ENCODE measurements at regions not wholly inside any gene's neighbourhood (a gene's known extent, or its start where the extent isn't known, plus 50 kb on each side); places are given as distances from the start of the nearest gene placed in this dataset.

DNA sequence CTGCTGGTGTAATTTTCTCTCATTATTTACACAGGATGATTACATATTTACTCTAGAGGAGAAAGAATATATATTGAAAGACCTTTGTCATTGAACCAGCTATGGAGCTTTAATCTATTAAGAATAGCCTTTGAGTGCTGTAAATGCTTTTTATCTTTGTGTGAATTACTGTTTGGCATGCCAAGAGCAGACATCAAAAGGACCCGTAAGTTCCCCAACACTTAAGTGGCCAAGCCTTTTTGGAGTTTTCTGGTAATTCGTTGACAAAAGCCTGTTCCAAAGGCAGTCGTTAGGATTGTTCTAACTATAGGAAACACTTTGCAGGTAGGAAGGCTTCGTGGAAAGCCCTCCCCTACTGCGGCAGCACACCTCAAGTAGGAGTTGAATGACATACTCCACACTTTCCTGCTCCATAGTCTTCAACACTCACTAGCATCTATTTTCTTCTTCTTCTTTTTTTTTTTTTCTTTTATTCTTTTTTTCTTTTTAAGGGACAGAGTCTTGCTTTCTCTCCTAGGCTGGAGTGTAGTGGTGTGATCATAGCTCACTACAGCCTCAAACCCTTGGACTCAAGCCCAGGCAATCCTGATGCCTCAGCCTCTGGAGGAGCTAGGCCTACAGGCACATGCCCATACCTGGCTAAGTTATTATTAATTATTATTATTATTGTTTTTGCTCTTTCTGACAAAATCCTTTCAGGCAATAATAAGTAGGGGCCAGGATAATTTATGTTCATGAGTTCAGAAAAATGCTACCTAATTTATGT, 98.6 kb downstream of the SUCNR1 start:
- Histone ChIP-seq H3K27ac (ENCODE audit: low read length) (no peak overlapping the region), H3K4me1 (ENCODE audit: control insufficient read depth, insufficient read depth, low read length) (no peaks in the 10 kb centered on the region), H3K9me3 (ENCODE audit: control insufficient read depth, low read length) (no peaks in the 10 kb centered on the region), H3K27me3 (ENCODE audit: control insufficient read depth, insufficient read depth) (no peaks in the 10 kb centered on the region), H3K4me3 (ENCODE audit: low read length) (no peak overlapping the region)
- intact Hi-C loops (cut with DNase I): no loop called here
- ATAC-seq (no peak), DNase-seq (no peak)
- WGBS: 60% methylated on average over 5 of the region's 5 CpGs

DNA sequence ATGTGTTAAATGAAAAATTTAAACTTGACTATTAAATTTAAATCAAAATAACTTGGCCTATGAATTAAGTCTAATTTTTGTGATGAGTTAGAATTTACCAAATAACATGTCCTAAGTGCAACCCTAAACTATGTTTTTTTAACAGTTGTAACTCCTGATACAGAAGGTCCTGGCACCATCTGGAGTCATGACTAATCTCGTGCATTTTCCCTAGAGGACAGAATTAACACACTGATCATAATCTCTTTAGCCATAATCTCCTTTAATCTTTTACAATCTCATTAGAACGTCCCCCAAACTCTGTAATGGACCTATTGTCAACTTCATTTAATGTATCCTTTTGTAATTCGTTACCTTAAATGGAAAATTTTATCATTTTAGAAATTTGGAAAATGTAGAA, 100.6 kb downstream of the SUCNR1 start:
- DNase-seq (no peak), ATAC-seq (no peak)
- H3K27ac ChIP-seq (ENCODE audit: low read length): no peak overlapping the region
- intact Hi-C loops (cut with DNase I): no loop called here
- H3K9me3 ChIP-seq (ENCODE audit: control insufficient read depth, low read length): no peaks in the 10 kb centered on the region
- WGBS: 51% methylated on average over 3 of the region's 3 CpGs
- H3K27me3 ChIP-seq (ENCODE audit: control insufficient read depth, insufficient read depth): no peaks in the 10 kb centered on the region
- no peak overlapping the region for H3K4me3 ChIP-seq (ENCODE audit: low read length)
- no peaks in the 10 kb centered on the region for H3K4me1 ChIP-seq (ENCODE audit: control insufficient read depth, insufficient read depth, low read length)

DNA sequence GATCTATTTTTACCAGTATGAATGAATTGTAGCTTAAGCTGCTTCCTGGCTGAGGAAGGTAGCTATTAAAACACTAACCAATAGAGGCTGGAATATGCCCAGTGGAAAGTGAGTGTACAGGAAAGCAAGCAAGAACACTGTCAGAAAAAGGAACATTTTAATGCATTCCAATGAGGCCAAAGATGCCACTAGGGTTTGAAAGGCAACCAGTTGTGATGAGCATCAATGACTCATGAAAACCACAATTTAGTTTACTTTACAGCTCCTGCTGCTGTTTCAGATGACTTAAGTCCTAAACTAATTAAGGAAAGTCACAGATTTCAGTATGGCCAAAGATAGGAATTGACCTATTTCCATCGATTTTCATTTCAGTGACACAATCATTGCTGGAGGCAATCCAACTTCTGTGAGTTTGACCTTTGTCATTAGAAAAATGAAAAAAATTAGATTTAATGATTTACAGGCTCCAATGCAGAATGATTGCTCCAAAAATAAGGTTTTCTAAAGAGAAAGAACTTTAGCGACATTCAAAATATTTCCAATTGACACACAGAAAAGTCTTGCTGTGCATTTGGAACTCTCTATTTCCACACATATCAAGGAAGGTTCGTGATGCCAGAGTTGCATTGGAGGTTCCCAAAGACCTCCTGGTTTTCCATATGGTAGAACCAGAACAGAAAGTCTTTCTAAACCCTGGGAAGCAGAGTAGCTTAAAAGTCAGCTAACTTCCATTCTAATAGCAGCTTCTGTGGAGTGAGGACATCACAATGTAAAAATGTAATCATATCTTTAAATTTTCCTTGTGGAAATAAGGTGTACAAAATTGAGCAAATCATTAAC, 103.0 kb downstream of the SUCNR1 start:
- DNase-seq (no peak), ATAC-seq (no peak)
- WGBS: 71% methylated on average over 3 of the region's 3 CpGs
- H3K4me3 ChIP-seq (ENCODE audit: low read length): no peak overlapping the region
- no peaks in the 10 kb centered on the region for H3K4me1 ChIP-seq (ENCODE audit: control insufficient read depth, insufficient read depth, low read length)
- intact Hi-C loops (cut with DNase I): no loop called here
- H3K9me3 ChIP-seq (ENCODE audit: control insufficient read depth, low read length): no peaks in the 10 kb centered on the region
- no peaks in the 10 kb centered on the region for H3K27me3 ChIP-seq (ENCODE audit: control insufficient read depth, insufficient read depth)
- H3K27ac ChIP-seq (ENCODE audit: low read length): no peak overlapping the region

DNA sequence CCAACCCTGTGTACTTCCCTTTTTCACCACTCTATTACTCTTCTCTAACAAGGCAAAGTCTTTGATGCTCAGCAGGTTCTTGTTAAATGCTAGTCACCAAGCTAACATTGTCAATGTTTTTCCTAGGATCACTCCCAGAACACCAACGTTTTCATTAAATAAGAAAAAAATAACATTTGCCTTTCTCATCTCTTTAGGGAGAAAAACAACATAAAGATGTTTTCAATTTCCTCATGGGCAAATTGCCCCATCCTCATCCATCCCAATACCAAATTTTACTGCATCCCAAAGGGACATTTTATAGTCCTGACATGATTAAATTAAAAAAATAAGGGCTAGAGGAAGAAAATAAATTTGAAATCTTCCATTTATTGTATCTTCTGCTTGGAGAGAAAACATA, 106.5 kb downstream of the SUCNR1 start:
- Histone ChIP-seq H3K4me3 (ENCODE audit: low read length) (no peak overlapping the region), H3K27ac (ENCODE audit: low read length) (no peak overlapping the region), H3K27me3 (ENCODE audit: control insufficient read depth, insufficient read depth) (no peaks in the 10 kb centered on the region), H3K4me1 (ENCODE audit: control insufficient read depth, insufficient read depth, low read length) (no peaks in the 10 kb centered on the region), H3K9me3 (ENCODE audit: control insufficient read depth, low read length) (no peaks in the 10 kb centered on the region)
- DNase-seq (no peak), ATAC-seq (no peak)
- intact Hi-C loops (cut with DNase I): no loop called here
- 20% methylated on average over 1 of the region's 1 CpG for WGBS

DNA sequence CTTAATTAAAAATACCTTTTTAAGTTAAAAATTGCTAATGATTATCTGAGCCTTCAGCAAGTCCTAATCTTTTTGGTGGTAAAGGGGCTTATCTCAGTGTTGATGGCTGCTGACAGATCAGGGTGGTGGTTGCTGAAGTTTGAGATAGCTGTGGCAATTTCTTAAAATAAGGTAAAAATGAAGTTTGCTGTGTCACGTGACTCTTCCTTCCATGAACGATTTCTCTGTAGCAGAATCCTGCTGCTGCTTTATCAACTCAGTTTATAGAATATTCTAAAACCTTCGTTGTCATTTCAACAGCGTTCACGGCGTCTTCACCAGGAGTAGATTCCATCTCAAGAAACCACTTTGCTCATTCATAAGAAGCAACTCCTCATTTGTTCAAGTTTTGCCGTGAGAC, 110.1 kb downstream of the SUCNR1 start:
- H3K4me3 ChIP-seq (ENCODE audit: low read length): no peak overlapping the region
- H3K9me3 ChIP-seq (ENCODE audit: control insufficient read depth, low read length): no peaks in the 10 kb centered on the region
- no peaks in the 10 kb centered on the region for H3K27me3 ChIP-seq (ENCODE audit: control insufficient read depth, insufficient read depth)
- no peak for ATAC-seq
- 82% methylated on average over 7 of the region's 7 CpGs for WGBS
- DNase-seq: no peak
- intact Hi-C loops (cut with DNase I): no loop called here
- H3K4me1 ChIP-seq (ENCODE audit: control insufficient read depth, insufficient read depth, low read length): no peaks in the 10 kb centered on the region
- H3K27ac ChIP-seq (ENCODE audit: low read length): no peak overlapping the region

DNA sequence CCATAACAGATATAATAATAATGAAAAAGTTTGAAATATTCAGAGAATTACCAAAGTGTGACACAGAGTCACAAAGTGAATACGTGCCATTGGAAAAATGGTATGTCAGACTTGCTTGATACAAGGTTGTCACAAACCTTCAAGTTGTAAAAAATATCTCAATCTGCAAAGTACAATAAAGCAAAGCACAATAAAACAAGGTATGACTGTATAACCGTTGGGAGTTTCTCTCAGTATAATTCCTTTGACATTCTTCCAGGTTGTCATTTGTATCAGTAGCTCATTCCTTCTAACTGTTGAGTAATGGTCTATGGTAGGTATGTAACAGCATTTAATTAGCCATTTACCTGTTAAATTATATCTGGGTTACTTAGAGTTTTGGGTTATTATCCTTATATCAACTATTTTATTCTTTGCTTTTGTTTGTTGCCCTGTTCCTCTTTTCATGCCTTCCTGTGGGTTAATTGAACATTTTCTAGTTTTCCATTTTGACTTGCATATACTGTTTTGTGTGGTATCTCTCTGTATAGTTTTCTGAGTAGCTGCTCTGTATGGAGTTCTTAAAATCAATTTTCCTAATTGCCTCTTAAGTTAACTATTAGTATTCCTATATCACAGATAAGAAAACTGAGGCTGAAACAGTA, 112.5 kb downstream of the SUCNR1 start:
- DNase-seq: no peak
- no peaks in the 10 kb centered on the region for H3K27me3 ChIP-seq (ENCODE audit: control insufficient read depth, insufficient read depth)
- H3K4me3 ChIP-seq (ENCODE audit: low read length): no peak overlapping the region
- intact Hi-C loops (cut with DNase I): no loop called here
- H3K27ac ChIP-seq (ENCODE audit: low read length): no peak overlapping the region
- H3K9me3 ChIP-seq (ENCODE audit: control insufficient read depth, low read length): no peaks in the 10 kb centered on the region
- 87% methylated on average over 2 of the region's 2 CpGs for WGBS
- ATAC-seq: no peak
- H3K4me1 ChIP-seq (ENCODE audit: control insufficient read depth, insufficient read depth, low read length): no peaks in the 10 kb centered on the region

DNA sequence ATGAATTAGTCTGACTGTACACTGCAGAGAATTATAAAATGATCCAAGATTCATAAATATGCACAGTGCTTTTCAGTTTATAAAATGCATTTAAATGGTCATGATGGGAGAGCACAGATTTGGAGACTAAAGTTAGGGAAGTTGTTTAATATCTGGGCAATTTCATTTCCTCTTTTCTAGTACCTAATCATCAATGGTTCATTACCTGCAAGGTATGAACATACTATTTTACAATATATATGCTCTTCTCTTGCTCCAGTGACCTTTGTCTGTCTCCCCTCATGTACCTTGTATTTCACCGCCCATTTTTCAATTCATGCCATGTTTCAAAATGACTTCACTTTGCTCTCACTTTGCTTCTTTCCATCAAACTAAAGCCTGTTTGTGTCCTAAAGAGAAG, 114.5 kb downstream of the SUCNR1 start:
- H3K9me3 ChIP-seq (ENCODE audit: control insufficient read depth, low read length): no peaks in the 10 kb centered on the region
- 94% methylated on average over 1 of the region's 1 CpG for WGBS

DNA sequence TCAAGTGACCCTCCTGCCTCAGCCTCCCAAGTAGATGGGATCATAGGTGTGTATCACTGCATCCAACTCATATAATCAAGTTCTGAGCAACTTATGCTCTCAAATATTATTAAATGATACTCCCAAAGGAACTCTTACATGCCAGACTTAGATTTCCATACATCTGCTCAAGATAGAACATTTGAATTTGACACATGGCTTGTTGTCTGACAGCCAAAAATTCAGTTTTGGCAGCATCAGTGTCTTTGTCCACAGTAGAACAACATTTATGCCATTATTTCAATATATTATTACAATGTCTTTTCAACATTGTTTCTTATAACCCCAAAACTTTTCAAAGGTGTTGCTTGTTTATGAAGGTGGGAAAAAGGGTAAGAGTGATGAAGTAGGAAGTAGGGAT, 116.2 kb downstream of the SUCNR1 start:
- intact Hi-C loops (cut with DNase I): no loop called here
- no peak for ATAC-seq
- no peaks in the 10 kb centered on the region for H3K27me3 ChIP-seq (ENCODE audit: control insufficient read depth, insufficient read depth)
- no peak overlapping the region for H3K27ac ChIP-seq (ENCODE audit: low read length)
- no peaks in the 10 kb centered on the region for H3K4me1 ChIP-seq (ENCODE audit: control insufficient read depth, insufficient read depth, low read length)
- DNase-seq: no peak
- H3K4me3 ChIP-seq (ENCODE audit: low read length): no peak overlapping the region
- no peaks in the 10 kb centered on the region for H3K9me3 ChIP-seq (ENCODE audit: control insufficient read depth, low read length)

More for the DNA sequence above, 114.5 kb downstream of the SUCNR1 start:
- no peaks in the 10 kb centered on the region for H3K4me1 ChIP-seq (ENCODE audit: control insufficient read depth, insufficient read depth, low read length)
- intact Hi-C loops (cut with DNase I): no loop called here
- no peak overlapping the region for H3K4me3 ChIP-seq (ENCODE audit: low read length)
- no peaks in the 10 kb centered on the region for H3K27me3 ChIP-seq (ENCODE audit: control insufficient read depth, insufficient read depth)
- H3K27ac ChIP-seq (ENCODE audit: low read length): no peak overlapping the region
- no peak for DNase-seq
- no peak for ATAC-seq

DNA sequence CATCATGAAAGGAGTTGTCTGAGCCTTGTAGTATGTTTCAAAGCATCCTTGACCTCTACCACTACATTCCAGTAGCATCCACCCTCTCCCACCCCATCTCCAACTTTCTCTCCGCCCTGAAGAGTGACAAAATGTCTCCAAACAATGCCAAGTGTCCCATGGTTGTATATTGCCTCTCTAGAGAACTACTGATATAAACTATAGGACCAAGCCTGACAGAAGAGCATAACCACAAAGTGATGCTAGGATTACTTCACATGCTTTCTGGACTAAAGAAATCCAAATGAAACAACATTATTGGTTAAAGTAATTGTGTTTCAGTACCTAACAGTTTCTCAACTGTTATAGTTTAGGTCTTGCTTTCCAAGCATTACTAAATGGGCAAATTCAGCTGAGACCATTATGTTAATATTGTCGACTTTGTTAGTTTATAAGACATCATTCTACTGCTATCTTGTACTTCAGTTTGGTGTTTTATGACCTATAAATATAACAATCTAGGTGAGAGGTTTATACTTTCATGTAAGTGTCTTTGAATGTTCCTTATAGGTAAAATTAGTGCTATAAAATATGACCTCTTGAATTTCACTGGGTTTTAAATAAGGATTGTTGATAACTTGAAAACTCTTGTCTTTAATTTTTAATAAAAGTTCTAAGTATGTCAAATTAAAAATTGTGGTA, 117.4 kb downstream of the SUCNR1 start:
- ATAC-seq (no peak), DNase-seq (no peak)
- WGBS: 69% methylated on average over 2 of the region's 2 CpGs
- Histone ChIP-seq H3K4me3 (ENCODE audit: low read length) (no peak overlapping the region), H3K4me1 (ENCODE audit: control insufficient read depth, insufficient read depth, low read length) (no peaks in the 10 kb centered on the region), H3K9me3 (ENCODE audit: control insufficient read depth, low read length) (no peaks in the 10 kb centered on the region), H3K27me3 (ENCODE audit: control insufficient read depth, insufficient read depth) (no peaks in the 10 kb centered on the region), H3K27ac (ENCODE audit: low read length) (no peak overlapping the region)
- intact Hi-C loops (cut with DNase I): no loop called here

DNA sequence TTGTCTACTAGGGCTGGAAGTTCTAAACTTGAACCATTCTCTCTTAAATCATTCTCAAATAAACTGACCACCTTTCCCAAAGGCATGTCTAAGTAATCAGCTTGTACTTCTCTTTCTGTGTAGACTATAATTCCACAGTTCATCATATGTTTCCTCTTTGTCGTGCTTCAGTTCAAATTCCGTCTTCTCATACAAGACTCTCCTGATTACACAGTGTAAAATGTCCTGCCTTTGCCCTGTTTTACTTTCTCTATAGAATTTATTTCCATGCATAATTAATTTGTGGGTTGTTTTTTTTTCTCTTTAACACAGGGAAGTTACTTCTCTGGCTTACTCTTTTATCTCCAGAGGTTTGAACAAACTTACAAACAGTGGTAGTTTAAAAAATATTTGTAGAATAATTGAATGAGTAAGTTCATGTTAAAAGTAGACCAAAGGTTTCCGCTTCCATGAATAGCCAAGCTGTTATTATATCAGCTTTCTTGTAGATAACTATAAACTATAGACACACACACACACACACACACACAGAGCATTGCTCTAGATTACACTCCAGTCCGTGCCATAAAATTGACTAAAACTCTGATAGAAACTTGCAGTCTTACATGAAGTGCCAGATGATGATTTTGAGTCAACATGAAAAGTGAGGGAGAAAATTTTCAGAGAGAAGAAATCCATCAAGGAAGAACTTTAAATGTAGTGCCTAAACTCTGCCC, 119.0 kb downstream of the SUCNR1 start:
- intact Hi-C loops (cut with DNase I): no loop called here
- Histone ChIP-seq H3K4me3 (ENCODE audit: low read length) (no peak overlapping the region), H3K9me3 (ENCODE audit: control insufficient read depth, low read length) (no peaks in the 10 kb centered on the region), H3K4me1 (ENCODE audit: control insufficient read depth, insufficient read depth, low read length) (no peaks in the 10 kb centered on the region), H3K27ac (ENCODE audit: low read length) (no peak overlapping the region), H3K27me3 (ENCODE audit: control insufficient read depth, insufficient read depth) (no peaks in the 10 kb centered on the region)
- WGBS: 68% methylated on average over 4 of the region's 4 CpGs
- ATAC-seq: no peak
- DNase-seq: no peak
